WTC11 (cell line): ENCODE measurements at regions not wholly inside any gene's neighbourhood (a gene's known extent, or its start where the extent isn't known, plus 50 kb on each side); places are given as distances from the start of the nearest gene placed in this dataset.

ENCODE experiments used
- ATAC-seq: fragments of 200-7000 bp; cut with Tn5 transposase; 2 replicates; pipeline ENCODE4 v1.10.0; 2021; ENCODE audit warnings: mild to moderate bottlenecking, moderate library complexity
- CTCF ChIA-PET: fragments of 300-600 bp; sonication (Branson Sonifier 250); formaldehyde crosslinking; loops from one replicate; lab custom pipeline; 2021; ENCODE audit warnings: antibody characterized with exemption; lab: Charles Lee
- POLR2A ChIA-PET: fragments of 350-600 bp; sonication (Branson Sonifier 250); formaldehyde crosslinking; loops from one replicate; lab custom pipeline; 2021; ENCODE audit warnings: antibody characterized with exemption; lab: Charles Lee
- DNase-seq: peaks from one replicate; pipeline ENCODE4 v3.0.0; 2021; ENCODE audit warnings: low spot score
- H3K27ac Mint-ChIP-seq: 2 replicates; pipeline ENCODE4 v1.8.0; 2021; ENCODE audit warnings: mixed read lengths
- H3K27me3 Mint-ChIP-seq: 2 replicates; pipeline ENCODE4 v1.8.0; 2021; ENCODE audit warnings: low read depth, mild to moderate bottlenecking, moderate library complexity, mixed read lengths
- H3K36me3 Mint-ChIP-seq: 2 replicates; pipeline ENCODE4 v1.8.0; 2021; ENCODE audit warnings: mixed read lengths
- H3K4me1 Mint-ChIP-seq: 2 replicates; pipeline ENCODE4 v1.8.0; 2022; ENCODE audit warnings: mixed read lengths
- H3K4me3 Mint-ChIP-seq: 2 replicates; pipeline ENCODE4 v1.8.0; 2021; ENCODE audit warnings: mild to moderate bottlenecking, moderate library complexity, mixed read lengths
- H3K9me3 Mint-ChIP-seq: 2 replicates; pipeline ENCODE4 v1.8.0; 2021; ENCODE audit warnings: mixed read lengths
- CREM ChIP-seq: sonication (generic); formaldehyde crosslinking; IDR thresholded peaks from 2 replicates; pipeline ENCODE4 v1.8.1; 2022; ENCODE audit warnings: mild to moderate bottlenecking, missing genetic modification reagents, moderate library complexity
- ESRRA ChIP-seq: sonication (generic); formaldehyde crosslinking; IDR thresholded peaks from 2 replicates; pipeline ENCODE4 v1.8.1; 2022; ENCODE audit warnings: mild to moderate bottlenecking, missing genetic modification reagents, borderline replicate concordance
- MXD4 ChIP-seq: fragments of 250-450 bp; sonication (Bioruptor Pico); IDR thresholded peaks from 2 replicates; pipeline ENCODE4 v1.8.0; 2021; ENCODE audit warnings: mild to moderate bottlenecking, moderate library complexity, borderline replicate concordance
- NFATC4 ChIP-seq: fragments of 250-450 bp; sonication (Bioruptor Pico); IDR thresholded peaks from 2 replicates; pipeline ENCODE4 v1.9.0; 2021; ENCODE audit warnings: mild to moderate bottlenecking
- OVOL2 ChIP-seq: fragments of 250-450 bp; sonication (Bioruptor Pico); IDR thresholded peaks from 2 replicates; pipeline ENCODE4 v1.9.0; 2021; ENCODE audit warnings: mild to moderate bottlenecking, borderline replicate concordance
- PRRX2 ChIP-seq: fragments of 250-450 bp; sonication (Bioruptor Pico); IDR thresholded peaks from 2 replicates; pipeline ENCODE4 v1.8.0; 2021; ENCODE audit warnings: mild to moderate bottlenecking
- RORB ChIP-seq: fragments of 250-450 bp; sonication (Bioruptor Pico); IDR thresholded peaks from 2 replicates; pipeline ENCODE4 v1.9.0; 2021; ENCODE audit warnings: mild to moderate bottlenecking
- SMAD4 ChIP-seq: sonication (generic); formaldehyde crosslinking; IDR thresholded peaks from 2 replicates; pipeline ENCODE4 v1.8.0; 2022; ENCODE audit warnings: mild to moderate bottlenecking, missing genetic modification reagents
- SP1 ChIP-seq: sonication (generic); formaldehyde crosslinking; conservative IDR thresholded peaks from 2 replicates; pipeline ENCODE4 v1.8.1; 2022; ENCODE audit warnings: missing genetic modification reagents
- TF ChIP-seq, protein P1 (sequence below): sonication (generic); formaldehyde crosslinking; IDR thresholded peaks from 2 replicates; pipeline ENCODE4 v1.8.0; 2022; ENCODE audit warnings: missing genetic modification reagents
- TF ChIP-seq, protein P2 (sequence below): sonication (generic); formaldehyde crosslinking; IDR thresholded peaks from 2 replicates; pipeline ENCODE4 v1.8.1; 2022; ENCODE audit warnings: mild to moderate bottlenecking, moderate library complexity, missing genetic modification reagents
- TF ChIP-seq, protein P3 (sequence below): fragments of 250-450 bp; sonication (Bioruptor Pico); conservative IDR thresholded peaks from 2 replicates; pipeline ENCODE4 v1.9.0; 2021; ENCODE audit warnings: mild to moderate bottlenecking
- TF ChIP-seq, protein P4 (sequence below): sonication (generic); formaldehyde crosslinking; IDR thresholded peaks from 2 replicates; pipeline ENCODE4 v1.8.0; 2023; ENCODE audit warnings: mild to moderate bottlenecking, missing genetic modification reagents
- TF ChIP-seq, protein P5 (sequence below): sonication (generic); formaldehyde crosslinking; conservative IDR thresholded peaks from 2 replicates; pipeline ENCODE4 v1.8.1; 2023; ENCODE audit warnings: mild to moderate bottlenecking, low read depth, missing genetic modification reagents, moderate library complexity
- TF ChIP-seq, protein P6 (sequence below): sonication (generic); formaldehyde crosslinking; IDR thresholded peaks from 2 replicates; pipeline ENCODE4 v1.8.0; 2023; ENCODE audit warnings: missing genetic modification reagents
- TF ChIP-seq, protein P7 (sequence below): fragments of 250-450 bp; sonication (Bioruptor Pico); IDR thresholded peaks from 2 replicates; pipeline ENCODE4 v1.9.0; 2021; ENCODE audit warnings: moderate library complexity, mild to moderate bottlenecking, inconsistent platforms, borderline replicate concordance

DNA sequence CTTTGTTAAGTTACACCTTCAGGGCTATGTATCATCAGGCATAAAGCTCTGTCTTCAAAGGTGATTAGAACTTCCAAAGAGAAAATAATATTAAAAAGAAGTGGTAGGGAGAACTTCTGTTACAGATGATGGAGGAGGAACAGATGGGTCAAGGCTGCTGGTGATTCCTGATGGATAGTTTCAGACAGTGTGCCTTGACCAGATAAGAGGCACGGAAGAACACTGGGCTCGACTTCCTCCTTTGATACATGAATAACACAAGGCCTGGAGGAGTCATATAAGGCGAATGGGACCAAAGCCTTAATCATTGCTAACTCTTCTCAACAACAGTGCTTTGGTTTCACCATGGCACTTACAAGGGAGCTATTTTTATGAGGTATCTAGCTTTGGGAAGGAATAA is 128.1 kb upstream of the RXFP2 start (continued):
- TF ChIP-seq, protein P1, sequence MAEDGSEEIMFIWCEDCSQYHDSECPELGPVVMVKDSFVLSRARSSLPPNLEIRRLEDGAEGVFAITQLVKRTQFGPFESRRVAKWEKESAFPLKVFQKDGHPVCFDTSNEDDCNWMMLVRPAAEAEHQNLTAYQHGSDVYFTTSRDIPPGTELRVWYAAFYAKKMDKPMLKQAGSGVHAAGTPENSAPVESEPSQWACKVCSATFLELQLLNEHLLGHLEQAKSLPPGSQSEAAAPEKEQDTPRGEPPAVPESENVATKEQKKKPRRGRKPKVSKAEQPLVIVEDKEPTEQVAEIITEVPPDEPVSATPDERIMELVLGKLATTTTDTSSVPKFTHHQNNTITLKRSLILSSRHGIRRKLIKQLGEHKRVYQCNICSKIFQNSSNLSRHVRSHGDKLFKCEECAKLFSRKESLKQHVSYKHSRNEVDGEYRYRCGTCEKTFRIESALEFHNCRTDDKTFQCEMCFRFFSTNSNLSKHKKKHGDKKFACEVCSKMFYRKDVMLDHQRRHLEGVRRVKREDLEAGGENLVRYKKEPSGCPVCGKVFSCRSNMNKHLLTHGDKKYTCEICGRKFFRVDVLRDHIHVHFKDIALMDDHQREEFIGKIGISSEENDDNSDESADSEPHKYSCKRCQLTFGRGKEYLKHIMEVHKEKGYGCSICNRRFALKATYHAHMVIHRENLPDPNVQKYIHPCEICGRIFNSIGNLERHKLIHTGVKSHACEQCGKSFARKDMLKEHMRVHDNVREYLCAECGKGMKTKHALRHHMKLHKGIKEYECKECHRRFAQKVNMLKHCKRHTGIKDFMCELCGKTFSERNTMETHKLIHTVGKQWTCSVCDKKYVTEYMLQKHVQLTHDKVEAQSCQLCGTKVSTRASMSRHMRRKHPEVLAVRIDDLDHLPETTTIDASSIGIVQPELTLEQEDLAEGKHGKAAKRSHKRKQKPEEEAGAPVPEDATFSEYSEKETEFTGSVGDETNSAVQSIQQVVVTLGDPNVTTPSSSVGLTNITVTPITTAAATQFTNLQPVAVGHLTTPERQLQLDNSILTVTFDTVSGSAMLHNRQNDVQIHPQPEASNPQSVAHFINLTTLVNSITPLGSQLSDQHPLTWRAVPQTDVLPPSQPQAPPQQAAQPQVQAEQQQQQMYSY (CRISPR knock-in tag) = no peak
- TF ChIP-seq, protein P2, sequence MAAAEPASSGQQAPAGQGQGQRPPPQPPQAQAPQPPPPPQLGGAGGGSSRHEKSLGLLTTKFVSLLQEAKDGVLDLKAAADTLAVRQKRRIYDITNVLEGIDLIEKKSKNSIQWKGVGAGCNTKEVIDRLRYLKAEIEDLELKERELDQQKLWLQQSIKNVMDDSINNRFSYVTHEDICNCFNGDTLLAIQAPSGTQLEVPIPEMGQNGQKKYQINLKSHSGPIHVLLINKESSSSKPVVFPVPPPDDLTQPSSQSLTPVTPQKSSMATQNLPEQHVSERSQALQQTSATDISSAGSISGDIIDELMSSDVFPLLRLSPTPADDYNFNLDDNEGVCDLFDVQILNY (CRISPR knock-in tag) = no peak
- TF ChIP-seq, protein P3, sequence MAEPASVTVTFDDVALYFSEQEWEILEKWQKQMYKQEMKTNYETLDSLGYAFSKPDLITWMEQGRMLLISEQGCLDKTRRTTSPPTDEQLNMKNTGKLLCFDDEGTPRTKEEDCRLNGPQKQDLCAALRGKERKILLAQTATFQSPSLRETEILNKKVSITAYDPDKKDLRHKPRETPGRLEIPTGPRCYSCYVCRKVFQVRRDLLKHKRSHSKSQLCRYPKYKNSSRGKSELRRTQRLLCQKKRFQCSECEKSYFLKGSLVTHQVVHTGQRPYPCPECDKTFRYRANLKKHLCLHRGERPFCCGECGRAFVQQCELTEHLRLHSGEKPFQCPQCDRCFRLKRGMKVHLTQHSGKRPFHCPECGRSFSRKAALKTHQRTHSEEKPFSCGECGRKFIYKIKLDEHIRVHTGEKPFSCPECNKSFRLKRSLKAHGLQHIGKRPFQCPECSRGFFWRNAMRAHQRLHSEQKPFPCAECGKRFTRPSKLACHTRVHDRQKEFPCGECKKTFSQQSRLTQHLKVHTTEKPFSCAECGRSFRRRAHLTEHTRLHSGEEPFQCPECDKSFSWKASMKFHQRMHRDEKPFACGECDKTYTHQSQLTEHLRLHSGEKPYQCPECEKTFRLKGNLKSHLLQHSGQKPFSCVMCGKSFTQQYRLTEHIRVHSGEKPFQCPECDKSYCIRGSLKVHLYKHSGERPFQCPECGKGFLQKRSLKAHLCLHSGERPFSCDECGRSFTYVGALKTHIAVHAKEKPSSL (CRISPR knock-in tag) = no peak
- TF ChIP-seq OVOL2 (CRISPR knock-in tag) (no peak), CREM (CRISPR knock-in tag) (no peak), PRRX2 (CRISPR knock-in tag) (no peak)
- TF ChIP-seq, protein P4, sequence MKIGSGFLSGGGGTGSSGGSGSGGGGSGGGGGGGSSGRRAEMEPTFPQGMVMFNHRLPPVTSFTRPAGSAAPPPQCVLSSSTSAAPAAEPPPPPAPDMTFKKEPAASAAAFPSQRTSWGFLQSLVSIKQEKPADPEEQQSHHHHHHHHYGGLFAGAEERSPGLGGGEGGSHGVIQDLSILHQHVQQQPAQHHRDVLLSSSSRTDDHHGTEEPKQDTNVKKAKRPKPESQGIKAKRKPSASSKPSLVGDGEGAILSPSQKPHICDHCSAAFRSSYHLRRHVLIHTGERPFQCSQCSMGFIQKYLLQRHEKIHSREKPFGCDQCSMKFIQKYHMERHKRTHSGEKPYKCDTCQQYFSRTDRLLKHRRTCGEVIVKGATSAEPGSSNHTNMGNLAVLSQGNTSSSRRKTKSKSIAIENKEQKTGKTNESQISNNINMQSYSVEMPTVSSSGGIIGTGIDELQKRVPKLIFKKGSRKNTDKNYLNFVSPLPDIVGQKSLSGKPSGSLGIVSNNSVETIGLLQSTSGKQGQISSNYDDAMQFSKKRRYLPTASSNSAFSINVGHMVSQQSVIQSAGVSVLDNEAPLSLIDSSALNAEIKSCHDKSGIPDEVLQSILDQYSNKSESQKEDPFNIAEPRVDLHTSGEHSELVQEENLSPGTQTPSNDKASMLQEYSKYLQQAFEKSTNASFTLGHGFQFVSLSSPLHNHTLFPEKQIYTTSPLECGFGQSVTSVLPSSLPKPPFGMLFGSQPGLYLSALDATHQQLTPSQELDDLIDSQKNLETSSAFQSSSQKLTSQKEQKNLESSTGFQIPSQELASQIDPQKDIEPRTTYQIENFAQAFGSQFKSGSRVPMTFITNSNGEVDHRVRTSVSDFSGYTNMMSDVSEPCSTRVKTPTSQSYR (CRISPR knock-in tag) = no peak

DNA sequence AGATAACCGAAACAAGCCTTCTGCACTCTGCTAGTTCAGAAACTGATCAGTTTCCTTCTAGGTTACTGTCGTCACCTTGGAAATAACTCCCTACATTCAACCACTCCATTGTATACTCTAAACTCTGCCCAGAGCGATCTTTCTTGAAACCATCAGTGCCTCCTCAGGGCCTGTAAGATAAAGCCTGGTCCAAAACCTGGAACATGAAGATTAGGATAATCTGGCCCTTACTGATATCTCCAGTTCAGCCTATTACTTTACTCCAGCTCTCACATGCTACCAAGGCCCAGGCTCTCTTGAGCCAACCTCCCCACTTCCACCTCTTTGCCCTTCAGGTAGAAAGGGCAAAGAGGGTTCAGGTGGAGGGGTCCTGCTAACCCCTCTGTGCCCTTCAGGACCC is 125.3 kb upstream of the RXFP2 start:
- no peak overlapping the region for H3K4me3 Mint-ChIP-seq
- TF ChIP-seq SMAD4 (CRISPR knock-in tag) (no peak), NFATC4 (CRISPR knock-in tag) (no peak), ESRRA (CRISPR knock-in tag) (no peak), SP1 (CRISPR knock-in tag) (no peak), CREM (CRISPR knock-in tag) (no peak), RORB (no peak), MXD4 (no peak)
- TF ChIP-seq, protein P5, sequence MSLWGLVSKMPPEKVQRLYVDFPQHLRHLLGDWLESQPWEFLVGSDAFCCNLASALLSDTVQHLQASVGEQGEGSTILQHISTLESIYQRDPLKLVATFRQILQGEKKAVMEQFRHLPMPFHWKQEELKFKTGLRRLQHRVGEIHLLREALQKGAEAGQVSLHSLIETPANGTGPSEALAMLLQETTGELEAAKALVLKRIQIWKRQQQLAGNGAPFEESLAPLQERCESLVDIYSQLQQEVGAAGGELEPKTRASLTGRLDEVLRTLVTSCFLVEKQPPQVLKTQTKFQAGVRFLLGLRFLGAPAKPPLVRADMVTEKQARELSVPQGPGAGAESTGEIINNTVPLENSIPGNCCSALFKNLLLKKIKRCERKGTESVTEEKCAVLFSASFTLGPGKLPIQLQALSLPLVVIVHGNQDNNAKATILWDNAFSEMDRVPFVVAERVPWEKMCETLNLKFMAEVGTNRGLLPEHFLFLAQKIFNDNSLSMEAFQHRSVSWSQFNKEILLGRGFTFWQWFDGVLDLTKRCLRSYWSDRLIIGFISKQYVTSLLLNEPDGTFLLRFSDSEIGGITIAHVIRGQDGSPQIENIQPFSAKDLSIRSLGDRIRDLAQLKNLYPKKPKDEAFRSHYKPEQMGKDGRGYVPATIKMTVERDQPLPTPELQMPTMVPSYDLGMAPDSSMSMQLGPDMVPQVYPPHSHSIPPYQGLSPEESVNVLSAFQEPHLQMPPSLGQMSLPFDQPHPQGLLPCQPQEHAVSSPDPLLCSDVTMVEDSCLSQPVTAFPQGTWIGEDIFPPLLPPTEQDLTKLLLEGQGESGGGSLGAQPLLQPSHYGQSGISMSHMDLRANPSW (CRISPR knock-in tag) = no peak
- TF ChIP-seq, protein P6, sequence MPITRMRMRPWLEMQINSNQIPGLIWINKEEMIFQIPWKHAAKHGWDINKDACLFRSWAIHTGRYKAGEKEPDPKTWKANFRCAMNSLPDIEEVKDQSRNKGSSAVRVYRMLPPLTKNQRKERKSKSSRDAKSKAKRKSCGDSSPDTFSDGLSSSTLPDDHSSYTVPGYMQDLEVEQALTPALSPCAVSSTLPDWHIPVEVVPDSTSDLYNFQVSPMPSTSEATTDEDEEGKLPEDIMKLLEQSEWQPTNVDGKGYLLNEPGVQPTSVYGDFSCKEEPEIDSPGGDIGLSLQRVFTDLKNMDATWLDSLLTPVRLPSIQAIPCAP = no peak
- TF ChIP-seq, protein P3 (CRISPR knock-in tag) = no peak
- TF ChIP-seq, protein P4 (CRISPR knock-in tag) = no peak
- TF ChIP-seq, protein P7, sequence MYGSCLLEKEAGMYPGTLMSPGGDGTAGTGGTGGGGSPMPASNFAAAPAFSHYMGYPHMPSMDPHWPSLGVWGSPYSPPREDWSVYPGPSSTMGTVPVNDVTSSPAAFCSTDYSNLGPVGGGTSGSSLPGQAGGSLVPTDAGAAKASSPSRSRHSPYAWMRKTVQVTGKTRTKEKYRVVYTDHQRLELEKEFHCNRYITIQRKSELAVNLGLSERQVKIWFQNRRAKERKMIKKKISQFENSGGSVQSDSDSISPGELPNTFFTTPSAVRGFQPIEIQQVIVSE (CRISPR knock-in tag) = no peak

More for the DNA sequence above, 125.3 kb upstream of the RXFP2 start:
- DNase-seq = no peak
- Mint-ChIP-seq H3K9me3 (peaks cover 18% of the 10 kb centered on the region), H3K36me3 (peaks cover 2% of the 10 kb centered on the region; the same call in 1 of the 2 replicates), H3K27ac (no peak overlapping the region), H3K4me1 (0 out of 2 replicates have a peak, but pooled peaks cover 3% of the 10 kb centered on the region), H3K27me3 (no peaks in the 10 kb centered on the region; the same call in 1 of the 2 replicates)
- ATAC-seq = no peak
- CTCF ChIA-PET = no interaction called here
- POLR2A ChIA-PET = no interaction called here
